Natural killer cell (primary cell): ENCODE measurements at regions not wholly inside any gene's neighbourhood (a gene's known extent, or its start where the extent isn't known, plus 50 kb on each side); places are given as distances from the start of the nearest gene placed in this dataset.

Experiments used
- ATAC-seq, 3 donors: fragments of 150-1000 bp in 2 of 3; fragments of 200-7000 bp in 1 of 3; cut with Tn5 transposase; 1 replicate in 1 of 3; 2 replicates in 2 of 3; pipeline ENCODE4 v1.10.0; 2021; ENCODE audit warnings: mild to moderate bottlenecking in 2 of 3, moderate library complexity in 2 of 3
- DNase-seq, 2 donors: peaks; one replicate each; pipeline versions ENCODE4 v3.0.0 to v3.0.0-alpha.2; 2013 to 2021; ENCODE audit warnings: mixed read lengths in 1 of 2
- H3K27ac ChIP-seq: one replicate; pipeline ENCODE4 v1.5.1; 2013; ENCODE audit warnings: mild to moderate bottlenecking, low read length
- H3K27me3 ChIP-seq: one replicate; pipeline ENCODE4 v1.6.1; 2013; ENCODE audit warnings: low read length; ENCODE audit not compliant: control insufficient read depth, insufficient read depth
- H3K36me3 ChIP-seq: one replicate; pipeline ENCODE4 v1.6.1; 2013; ENCODE audit warnings: low read length; ENCODE audit not compliant: control insufficient read depth, insufficient read depth
- H3K4me1 ChIP-seq: one replicate; pipeline ENCODE4 v1.6.1; 2013; ENCODE audit warnings: low read length; ENCODE audit not compliant: control insufficient read depth, insufficient read depth
- H3K4me3 ChIP-seq: one replicate; pipeline ENCODE4 v1.5.1; 2013; ENCODE audit warnings: low read length
- H3K9me3 ChIP-seq: one replicate; pipeline ENCODE4 v1.6.1; 2013; ENCODE audit warnings: low read length; ENCODE audit not compliant: control insufficient read depth, insufficient read depth
- H3K27ac Mint-ChIP-seq, 2 donors: one replicate each; pipeline ENCODE4 v1.8.0; 2022; ENCODE audit warnings: mild to moderate bottlenecking in 2 of 2, mixed read lengths in 2 of 2, moderate library complexity in 1 of 2
- H3K27me3 Mint-ChIP-seq, 2 donors: one replicate each; pipeline ENCODE4 v1.8.0; 2022; ENCODE audit warnings: low read depth in 2 of 2, mixed read lengths in 2 of 2
- H3K36me3 Mint-ChIP-seq: one replicate; pipeline ENCODE4 v1.8.0; 2022; ENCODE audit warnings: mixed read lengths
- H3K4me1 Mint-ChIP-seq, 2 donors: one replicate each; pipeline ENCODE4 v1.8.0; 2022; ENCODE audit warnings: mixed read lengths in 2 of 2
- H3K4me3 Mint-ChIP-seq: one replicate; pipeline ENCODE4 v1.8.0; 2022; ENCODE audit warnings: mild to moderate bottlenecking, moderate library complexity, mixed read lengths
- H3K9me3 Mint-ChIP-seq, 2 donors: one replicate each; pipeline ENCODE4 v1.8.0; 2022; ENCODE audit warnings: mixed read lengths in 2 of 2
- WGBS: methylation state at CpG from one replicate; pipeline ENCODE4 v1.1.7; 2013; ENCODE audit warnings: missing lambda C conversion rate; ENCODE audit not compliant: insufficient coverage; 5-methylcytosine and 5-hydroxymethylcytosine counted together
- intact Hi-C: fragments of 100-400 bp; cut with micrococcal nuclease; formaldehyde crosslinking; loops from one replicate; pipeline ENCODE4 v1.14.2; 2022
- TF ChIP-seq, protein P1 (sequence below): fragments of 200-600 bp; IDR thresholded peaks from one replicate; pipeline ENCODE4 v1.8.0; 2022; ENCODE audit warnings: antibody characterized with exemption

DNA sequence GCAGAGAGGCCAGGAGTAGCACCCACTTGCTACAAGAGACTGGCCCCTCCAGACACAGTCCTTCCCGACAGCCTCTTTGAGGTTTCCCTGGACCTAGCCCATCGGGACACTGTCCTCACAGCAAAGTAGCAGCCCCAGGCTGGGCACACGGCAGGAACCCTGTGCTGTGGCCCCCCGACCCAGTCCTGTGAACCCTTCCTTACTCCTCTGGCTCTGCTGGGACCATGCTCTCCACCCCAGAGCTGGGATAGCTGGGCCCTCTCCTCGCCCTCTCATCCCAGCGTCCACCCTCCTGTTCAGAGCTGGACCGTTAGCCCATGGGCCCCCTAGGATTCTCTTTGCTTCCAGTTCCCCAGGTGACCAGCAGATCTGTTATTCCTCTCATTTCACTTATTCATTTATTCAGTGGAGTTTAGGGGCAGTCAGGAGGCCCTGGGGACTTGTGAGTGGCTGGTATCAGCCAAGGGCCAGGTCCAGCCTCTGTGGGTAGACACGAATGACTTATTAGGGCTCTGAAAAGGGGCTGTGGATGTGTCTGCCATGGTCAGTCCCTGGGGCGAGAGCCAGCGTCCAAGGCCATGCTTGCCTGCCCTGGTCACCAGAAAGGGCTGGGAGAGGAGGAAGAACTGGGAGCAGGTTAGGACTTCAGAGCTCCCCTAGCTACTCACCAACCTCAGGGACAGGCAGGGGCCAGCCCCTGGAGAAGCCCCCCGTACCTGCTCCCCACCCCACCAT, 117.6 kb upstream of the RUNX3 start:
- TF ChIP-seq, protein P1, sequence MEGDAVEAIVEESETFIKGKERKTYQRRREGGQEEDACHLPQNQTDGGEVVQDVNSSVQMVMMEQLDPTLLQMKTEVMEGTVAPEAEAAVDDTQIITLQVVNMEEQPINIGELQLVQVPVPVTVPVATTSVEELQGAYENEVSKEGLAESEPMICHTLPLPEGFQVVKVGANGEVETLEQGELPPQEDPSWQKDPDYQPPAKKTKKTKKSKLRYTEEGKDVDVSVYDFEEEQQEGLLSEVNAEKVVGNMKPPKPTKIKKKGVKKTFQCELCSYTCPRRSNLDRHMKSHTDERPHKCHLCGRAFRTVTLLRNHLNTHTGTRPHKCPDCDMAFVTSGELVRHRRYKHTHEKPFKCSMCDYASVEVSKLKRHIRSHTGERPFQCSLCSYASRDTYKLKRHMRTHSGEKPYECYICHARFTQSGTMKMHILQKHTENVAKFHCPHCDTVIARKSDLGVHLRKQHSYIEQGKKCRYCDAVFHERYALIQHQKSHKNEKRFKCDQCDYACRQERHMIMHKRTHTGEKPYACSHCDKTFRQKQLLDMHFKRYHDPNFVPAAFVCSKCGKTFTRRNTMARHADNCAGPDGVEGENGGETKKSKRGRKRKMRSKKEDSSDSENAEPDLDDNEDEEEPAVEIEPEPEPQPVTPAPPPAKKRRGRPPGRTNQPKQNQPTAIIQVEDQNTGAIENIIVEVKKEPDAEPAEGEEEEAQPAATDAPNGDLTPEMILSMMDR, result no peak
- intact Hi-C loops, result no loop called here
- H3K4me1 ChIP-seq, result peaks cover 26% of the 10 kb centered on the region
- Mint-ChIP-seq H3K9me3 (no peaks in the 10 kb centered on the region), H3K4me1 (peaks cover 0 to 18% of the 10 kb centered on the region in 2 donors), H3K27me3 (peaks cover 36 to 39% of the 10 kb centered on the region in 2 donors), H3K36me3 (no peaks in the 10 kb centered on the region), H3K4me3 (no peak overlapping the region), H3K27ac (no peak overlapping the region)
- no peaks in the 10 kb centered on the region for H3K36me3 ChIP-seq
- no peak overlapping the region for H3K27ac ChIP-seq
- DNase-seq (no peak), ATAC-seq (no peak)
- H3K27me3 ChIP-seq, result no peaks in the 10 kb centered on the region
- H3K9me3 ChIP-seq, result no peaks in the 10 kb centered on the region
- H3K4me3 ChIP-seq, result no peak overlapping the region
- WGBS, result 92% methylated on average over 11 of the region's 11 CpGs

DNA sequence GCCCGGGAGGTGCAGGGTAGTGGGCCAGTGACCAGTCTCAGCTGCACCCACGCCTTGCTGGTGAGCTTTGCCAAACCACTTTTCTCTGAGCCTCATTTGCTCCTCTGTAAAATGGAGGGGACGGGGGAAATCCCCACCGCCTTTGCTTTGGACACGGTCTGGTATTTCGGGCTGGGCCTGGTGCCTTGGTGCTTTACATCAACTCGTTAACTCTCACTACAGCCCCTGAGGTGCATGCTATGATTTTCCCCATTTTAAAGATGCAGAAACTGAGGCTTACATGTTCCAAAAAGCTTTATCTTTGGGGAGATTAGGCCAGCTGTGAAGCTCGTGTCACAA, 116.1 kb upstream of the RUNX3 start:
- intact Hi-C loops, result no loop called here
- Histone ChIP-seq H3K4me3 (no peak overlapping the region), H3K36me3 (no peaks in the 10 kb centered on the region), H3K9me3 (no peaks in the 10 kb centered on the region), H3K4me1 (peaks cover 40% of the 10 kb centered on the region), H3K27me3 (no peaks in the 10 kb centered on the region), H3K27ac (no peak overlapping the region)
- Mint-ChIP-seq H3K27me3 (peaks cover 37 to 38% of the 10 kb centered on the region in 2 donors), H3K4me3 (no peak overlapping the region), H3K4me1 (peaks cover 10 to 26% of the 10 kb centered on the region in 2 donors), H3K36me3 (no peaks in the 10 kb centered on the region), H3K27ac (no peak overlapping the region), H3K9me3 (no peaks in the 10 kb centered on the region)
- ATAC-seq (no peak), DNase-seq (no peak)
- WGBS, result 59% methylated on average over 8 of the region's 8 CpGs
- TF ChIP-seq, protein P1, result no peak

DNA sequence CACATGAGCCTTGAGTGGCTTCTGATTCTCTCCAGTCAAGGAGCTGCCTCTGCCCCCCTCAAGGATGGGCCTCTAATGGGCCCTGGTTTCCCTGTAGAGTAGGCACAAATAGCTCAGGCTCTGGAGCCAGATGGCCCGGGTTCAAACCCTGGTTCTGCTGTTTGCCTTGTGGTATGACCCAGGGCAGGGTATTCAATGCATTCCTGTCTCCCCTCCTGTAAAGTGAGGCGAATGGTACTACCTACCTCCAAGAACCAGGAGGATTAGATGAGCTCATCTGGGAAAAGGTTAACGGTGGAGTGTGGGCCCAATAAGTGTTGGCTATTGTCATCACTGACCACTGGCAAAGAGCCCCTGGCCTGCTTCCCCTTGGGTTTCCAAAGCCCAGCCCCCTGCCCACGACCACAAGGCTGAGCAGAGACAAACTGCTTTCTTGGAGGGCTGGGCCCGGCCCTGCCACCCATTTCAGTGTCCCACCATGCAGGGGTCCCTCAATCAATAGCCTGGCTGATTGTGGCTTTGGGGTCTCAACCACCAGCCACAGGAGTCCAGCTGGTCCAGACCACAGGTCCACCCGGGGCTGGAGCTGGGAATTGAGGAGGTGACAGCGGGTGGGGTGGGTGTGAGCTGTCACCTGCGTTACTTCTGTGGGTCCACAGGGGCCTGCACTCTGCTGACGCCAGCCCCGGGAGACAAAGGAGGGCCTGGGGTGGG, 115.6 kb upstream of the RUNX3 start:
- intact Hi-C loops, result no loop called here

More for the DNA sequence above, 115.6 kb upstream of the RUNX3 start:
- Mint-ChIP-seq H3K27me3 (peaks cover 38 to 42% of the 10 kb centered on the region in 2 donors), H3K4me3 (no peak overlapping the region), H3K9me3 (no peaks in the 10 kb centered on the region), H3K27ac (no peak overlapping the region), H3K36me3 (no peaks in the 10 kb centered on the region), H3K4me1 (peaks cover 14 to 27% of the 10 kb centered on the region in 2 donors)
- ATAC-seq (no peak), DNase-seq (no peak)
- H3K4me3 ChIP-seq, result no peak overlapping the region
- WGBS, result 71% methylated on average over 10 of the region's 10 CpGs
- H3K4me1 ChIP-seq, result peaks cover 44% of the 10 kb centered on the region
- H3K27ac ChIP-seq, result no peak overlapping the region
- no peaks in the 10 kb centered on the region for H3K36me3 ChIP-seq
- TF ChIP-seq, protein P1, result no peak
- no peaks in the 10 kb centered on the region for H3K9me3 ChIP-seq
- no peaks in the 10 kb centered on the region for H3K27me3 ChIP-seq
